ENCODE measurements at regions not wholly inside any gene's neighbourhood (a gene's known extent, or its start where the extent isn't known, plus 50 kb on each side); places are given as distances from the start of the nearest gene placed in this dataset.

- intact Hi-C loops (cut with DNase I), result no loop called here
- DNase-seq (ENCODE audit: extremely low spot score in 2 of 2), result no peak
Measured at GRCh38 chr5:145218982-145219381, 616.2 kb downstream of the PRELID2 start.

GRCh38 chr5:145218019-145218418, 617.1 kb downstream of the PRELID2 start:
- no peak overlapping the region for H3K4me3 ChIP-seq
- H3K27me3 ChIP-seq, result no peaks in the 10 kb centered on the region
- H3K27ac ChIP-seq, result no peak overlapping the region
- H3K36me3 ChIP-seq, result no peaks in the 10 kb centered on the region
- TF ChIP-seq POLR2A (IDR thresholded peaks at IDR 0.05) (no peak), CTCF (IDR thresholded peaks at IDR 0.05) (no peak), POLR2AphosphoS5 (IDR thresholded peaks at IDR 0.05; ENCODE audit: insufficient read depth in 1 of 2, low read depth in 1 of 2) (no peak)
- intact Hi-C loops (cut with DNase I), result no loop called here
- no peaks in the 10 kb centered on the region for H3K4me1 ChIP-seq
- no peaks in the 10 kb centered on the region for H3K9me3 ChIP-seq
- no peak for DNase-seq (ENCODE audit: extremely low spot score in 2 of 2)

More at GRCh38 chr5:145218982-145219381, 616.2 kb downstream of the PRELID2 start:
- Histone ChIP-seq H3K4me1 (no peaks in the 10 kb centered on the region), H3K9me3 (no peaks in the 10 kb centered on the region), H3K4me3 (no peak overlapping the region), H3K36me3 (no peaks in the 10 kb centered on the region), H3K27ac (no peak overlapping the region), H3K27me3 (no peaks in the 10 kb centered on the region)
- TF ChIP-seq CTCF (IDR thresholded peaks at IDR 0.05) (no peak), POLR2AphosphoS5 (IDR thresholded peaks at IDR 0.05; ENCODE audit: insufficient read depth in 1 of 2, low read depth in 1 of 2) (no peak), POLR2A (IDR thresholded peaks at IDR 0.05) (no peak)

- intact Hi-C loops (cut with DNase I), result no loop called here
- no peak overlapping the region for H3K4me3 ChIP-seq
- DNase-seq (ENCODE audit: extremely low spot score in 2 of 2), result no peak
Measured at GRCh38 chr5:145210020-145210419, 625.1 kb downstream of the PRELID2 start.

GRCh38 chr5:145205546-145205945, 629.6 kb downstream of the PRELID2 start:
- intact Hi-C loops (cut with DNase I), result no loop called here
- Histone ChIP-seq H3K9me3 (no peaks in the 10 kb centered on the region), H3K4me3 (no peak overlapping the region), H3K36me3 (no peaks in the 10 kb centered on the region), H3K27me3 (no peaks in the 10 kb centered on the region), H3K4me1 (no peaks in the 10 kb centered on the region), H3K27ac (no peak overlapping the region)
- TF ChIP-seq POLR2A (IDR thresholded peaks at IDR 0.05) (no peak), CTCF (IDR thresholded peaks at IDR 0.05) (no peak), POLR2AphosphoS5 (IDR thresholded peaks at IDR 0.05; ENCODE audit: insufficient read depth in 1 of 2, low read depth in 1 of 2) (no peak)
- no peak for DNase-seq (ENCODE audit: extremely low spot score in 2 of 2)

More at GRCh38 chr5:145210020-145210419, 625.1 kb downstream of the PRELID2 start:
- no peaks in the 10 kb centered on the region for H3K4me1 ChIP-seq
- TF ChIP-seq CTCF (IDR thresholded peaks at IDR 0.05) (no peak), POLR2AphosphoS5 (IDR thresholded peaks at IDR 0.05; ENCODE audit: insufficient read depth in 1 of 2, low read depth in 1 of 2) (no peak), POLR2A (IDR thresholded peaks at IDR 0.05) (no peak)
- H3K9me3 ChIP-seq, result no peaks in the 10 kb centered on the region
- H3K27me3 ChIP-seq, result no peaks in the 10 kb centered on the region
- H3K36me3 ChIP-seq, result no peaks in the 10 kb centered on the region
- no peak overlapping the region for H3K27ac ChIP-seq

- Histone ChIP-seq H3K4me3 (no peak overlapping the region), H3K9me3 (no peaks in the 10 kb centered on the region), H3K36me3 (no peaks in the 10 kb centered on the region), H3K27ac (no peak overlapping the region), H3K27me3 (no peaks in the 10 kb centered on the region), H3K4me1 (no peaks in the 10 kb centered on the region)
- TF ChIP-seq POLR2AphosphoS5 (IDR thresholded peaks at IDR 0.05; ENCODE audit: insufficient read depth in 1 of 2, low read depth in 1 of 2), result no peak
- no peak for TF ChIP-seq CTCF (IDR thresholded peaks at IDR 0.05)
- intact Hi-C loops (cut with DNase I), result no loop called here
- no peak for DNase-seq (ENCODE audit: extremely low spot score in 2 of 2)
Measured at GRCh38 chr5:145204743-145205142, 630.4 kb downstream of the PRELID2 start.

Data from vagina (tissue), 2 donors.